OCI-LY7 (cell line): ENCODE measurements at regions not wholly inside any gene's neighbourhood (a gene's known extent, or its start where the extent isn't known, plus 50 kb on each side); places are given as distances from the start of the nearest gene placed in this dataset.

ENCODE experiments used
- BruUV-seq: library from RNA; stranded (reverse); fragments of 400-500 nt; replicated peaks from 2 replicates; lab custom pipeline; 2021; lab: Mats Ljungman, UMichigan
- CTCF ChIA-PET: fragments of 300-600 bp; sonication (Branson Sonifier 250); formaldehyde crosslinking; loops from one replicate; lab custom pipeline; 2022; ENCODE audit warnings: antibody characterized with exemption; ENCODE audit not compliant: unreplicated experiment; lab: Charles Lee
- POLR2A ChIA-PET: fragments of 300-600 bp; sonication (Branson Sonifier 250); formaldehyde crosslinking; loops from one replicate; lab custom pipeline; 2022; ENCODE audit warnings: antibody characterized with exemption; lab: Charles Lee
- DNase-seq: peaks from one replicate; pipeline ENCODE4 v3.0.0-alpha.2; 2015; ENCODE audit warnings: low spot score
- H2AFZ ChIP-seq: fragments of 200-600 bp; sonication (generic), shearing (Covaris generic); 2 replicates; pipeline ENCODE4 v1.6.1; 2014; ENCODE audit warnings: mild to moderate bottlenecking, antibody characterized with exemption, low read length, moderate library complexity
- H3K27ac ChIP-seq: fragments of 200-600 bp; sonication (generic); 2 replicates; pipeline ENCODE4 v1.5.1; 2014; ENCODE audit warnings: mixed run types, low read depth, mild to moderate bottlenecking, moderate library complexity, low read length, inconsistent platforms; ENCODE audit not compliant: poor library complexity, severe bottlenecking
- H3K36me3 ChIP-seq: fragments of 200-600 bp; sonication (generic); 2 replicates; pipeline ENCODE4 v1.6.1; 2014; ENCODE audit warnings: mild to moderate bottlenecking, antibody characterized with exemption, low read length, moderate library complexity, mixed read lengths; ENCODE audit not compliant: insufficient read depth
- H3K4me1 ChIP-seq: fragments of 200-600 bp; sonication (generic); 2 replicates; pipeline ENCODE4 v1.5.1; 2014; ENCODE audit warnings: mild to moderate bottlenecking, low read length; ENCODE audit not compliant: insufficient read depth, poor library complexity, severe bottlenecking
- H3K4me2 ChIP-seq: fragments of 200-600 bp; sonication (generic); 2 replicates; pipeline ENCODE4 v1.6.1; 2014; ENCODE audit warnings: mild to moderate bottlenecking, low read length
- H3K4me3 ChIP-seq: fragments of 200-600 bp; sonication (generic); 2 replicates; pipeline ENCODE4 v1.5.1; 2014; ENCODE audit warnings: mild to moderate bottlenecking, low read depth, low read length; ENCODE audit not compliant: poor library complexity, severe bottlenecking
- H3K79me2 ChIP-seq: fragments of 200-600 bp; sonication (generic); 2 replicates; pipeline ENCODE4 v1.6.1; 2016; ENCODE audit warnings: low read depth, mild to moderate bottlenecking, low read length, moderate library complexity, mixed read lengths; ENCODE audit not compliant: insufficient read depth
- H3K9me2 ChIP-seq: fragments of 200-600 bp; sonication (generic); 2 replicates; pipeline ENCODE4 v1.6.1; 2016; ENCODE audit warnings: mild to moderate bottlenecking, low read length, mixed read lengths; ENCODE audit not compliant: insufficient read depth
- H3K9me3 ChIP-seq: fragments of 200-600 bp; sonication (generic); 2 replicates; pipeline ENCODE4 v1.6.1; 2014; ENCODE audit warnings: mild to moderate bottlenecking, mixed run types, low read length, mixed read lengths
- H4K20me1 ChIP-seq: fragments of 200-600 bp; sonication (generic); 2 replicates; pipeline ENCODE4 v1.6.1; 2014; ENCODE audit warnings: mild to moderate bottlenecking, antibody characterized with exemption, low read length, moderate library complexity, mixed read lengths; ENCODE audit not compliant: insufficient read depth
- CTCF ChIP-seq: fragments of 200-600 bp; sonication (generic); conservative IDR thresholded peaks from 2 replicates; pipeline ENCODE4 v1.5.1; 2014; ENCODE audit warnings: mild to moderate bottlenecking, antibody characterized with exemption, low read length, moderate library complexity, mixed read lengths
- EZH2phosphoT487 ChIP-seq: fragments of 200-600 bp; sonication (generic); IDR thresholded peaks from 2 replicates; pipeline ENCODE4 v1.6.1; 2018; ENCODE audit warnings: low read depth, borderline replicate concordance, mild to moderate bottlenecking, mixed run types, antibody characterized with exemption, low read length, moderate library complexity, mixed read lengths
- intact Hi-C: fragments of 100-400 bp; cut with micrococcal nuclease; formaldehyde crosslinking; loops from one replicate; pipeline ENCODE4 v1.10.0; 2022; ENCODE audit not compliant: unreplicated experiment

GRCh38 chr4:188754372-188755002 lies 615.2 kb downstream of the TRIML1 start:
- H2AFZ ChIP-seq = no peak overlapping the region
- no peak for TF ChIP-seq CTCF
- TF ChIP-seq EZH2phosphoT487 = no peak
- H3K27ac ChIP-seq = no peak overlapping the region
- H3K9me3 ChIP-seq = no peaks in the 10 kb centered on the region
- ChIA-PET POLR2A (no interaction called here), CTCF (no interaction called here)
- no peaks in the 10 kb centered on the region for H3K36me3 ChIP-seq
- no peaks in the 10 kb centered on the region for H4K20me1 ChIP-seq
- intact Hi-C loops = no loop called here
- no TSS peak for BruUV-seq
- H3K4me1 ChIP-seq = no peaks in the 10 kb centered on the region
- H3K4me3 ChIP-seq = no peak overlapping the region
- no peaks in the 10 kb centered on the region for H3K9me2 ChIP-seq
- H3K4me2 ChIP-seq = no peak overlapping the region
- DNase-seq = no peak
- no peaks in the 10 kb centered on the region for H3K79me2 ChIP-seq

GRCh38 chr4:188767496-188767895 lies 628.3 kb downstream of the TRIML1 start:
- Histone ChIP-seq H3K9me3 (peaks cover 7% of the 10 kb centered on the region; the same call in 1 of the 2 replicates), H3K4me3 (no peak overlapping the region), H4K20me1 (no peaks in the 10 kb centered on the region), H3K9me2 (no peaks in the 10 kb centered on the region), H3K4me1 (no peaks in the 10 kb centered on the region), H3K4me2 (no peak overlapping the region), H3K27ac (no peak overlapping the region), H2AFZ (no peak overlapping the region), H3K79me2 (no peaks in the 10 kb centered on the region), H3K36me3 (no peaks in the 10 kb centered on the region)
- intact Hi-C loops = no loop called here
- BruUV-seq = no TSS peak
- POLR2A ChIA-PET = no interaction called here
- CTCF ChIA-PET = no interaction called here
- no peak for TF ChIP-seq EZH2phosphoT487
- no peak for TF ChIP-seq CTCF
- no peak for DNase-seq

GRCh38 chr4:188778905-188779304 lies 639.7 kb downstream of the TRIML1 start:
- TF ChIP-seq CTCF (no peak), EZH2phosphoT487 (no peak)
- DNase-seq = no peak
- Histone ChIP-seq H3K4me1 (no peaks in the 10 kb centered on the region), H3K36me3 (no peaks in the 10 kb centered on the region), H3K79me2 (no peaks in the 10 kb centered on the region), H2AFZ (no peak overlapping the region), H3K9me3 (no peaks in the 10 kb centered on the region), H4K20me1 (no peaks in the 10 kb centered on the region), H3K4me3 (no peak overlapping the region), H3K4me2 (no peak overlapping the region), H3K27ac (no peak overlapping the region), H3K9me2 (no peaks in the 10 kb centered on the region)
- ChIA-PET POLR2A (no interaction called here), CTCF (no interaction called here)
- BruUV-seq = no TSS peak
- intact Hi-C loops = no loop called here
